ENCODE measurements at regions not wholly inside any gene's neighbourhood (a gene's known extent, or its start where the extent isn't known, plus 50 kb on each side); places are given as distances from the start of the nearest gene placed in this dataset.

GRCh38 chr9:90499761-90500160 lies 142.9 kb downstream of the DIRAS2 start:
- no peak for TF ChIP-seq MAX (IDR thresholded peaks at IDR 0.05)
- TF ChIP-seq CTCF (IDR thresholded peaks at IDR 0.05; ENCODE audit: control extremely low read depth in 1 of 3, insufficient read depth in 1 of 3, low read depth in 1 of 3, low read length in 3 of 3), result no peak
- no peak for TF ChIP-seq YY1 (IDR thresholded peaks at IDR 0.05; ENCODE audit: low read depth, low read length)
- TF ChIP-seq POLR2AphosphoS5 (IDR thresholded peaks at IDR 0.05; ENCODE audit: low read depth, low read length), result no peak

All from H1 (cell line).